Spleen (tissue), 7 donors: ENCODE measurements at regions not wholly inside any gene's neighbourhood (a gene's known extent, or its start where the extent isn't known, plus 50 kb on each side); places are given as distances from the start of the nearest gene placed in this dataset.
"Not testable (repeated sequence)": the region's sequence is repeated elsewhere in the genome, so short reads cannot be mapped to it uniquely, and the experiment has no call there.

Source experiments
- POLR2AphosphoS5 ChIP-seq, 3 donors: sonication (generic); formaldehyde crosslinking; IDR thresholded peaks; one replicate each; pipeline ENCODE4 v1.5.1; 2017; ENCODE audit warnings: antibody characterized with exemption in 3 of 3
- TF ChIP-seq, protein P1 (sequence below), 11 experiments: fragments of 200-600 bp in 7 of 11; fragments of 450-650 bp in 4 of 11; sonication (generic) in 4 of 11; IDR thresholded peaks in 8 of 11; conservative IDR thresholded peaks in 3 of 11; 1 replicate in 7 of 11; 2 replicates in 4 of 11; pipeline versions ENCODE4 v1.4.0 to v1.8.0; 2016 to 2021; ENCODE audit warnings: antibody characterized with exemption in 11 of 11, inconsistent platforms in 4 of 11, mild to moderate bottlenecking in 1 of 11
- donor health status: DM: no; HTN: no; CAD: no; lungs with moderate emphysema.
- donor health status: DM: no; HTN: no; CAD: no.
- donor health status: DM: no; HTN: no; CAD: no.

DNA sequence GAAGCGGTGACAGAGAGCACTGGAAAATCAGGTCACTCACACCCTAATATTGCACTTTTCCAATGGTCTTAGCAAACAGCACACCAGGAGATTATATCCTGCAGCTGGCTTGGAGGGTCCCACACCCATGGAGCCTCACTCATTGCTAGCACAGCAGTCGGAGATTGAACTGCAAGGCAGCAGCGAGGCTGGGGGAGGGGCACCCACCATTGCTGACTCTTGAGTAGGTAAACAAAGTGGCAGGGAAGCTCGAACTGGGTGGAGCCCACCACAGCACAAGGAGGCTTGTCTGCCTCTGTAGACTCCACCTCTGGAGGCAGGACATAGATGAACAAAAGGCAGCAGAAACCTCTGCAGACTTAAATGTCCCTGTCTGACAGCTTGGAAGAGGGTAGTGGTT lies 1579.7 kb downstream of the REEP3 start:
- TF ChIP-seq, protein P1, sequence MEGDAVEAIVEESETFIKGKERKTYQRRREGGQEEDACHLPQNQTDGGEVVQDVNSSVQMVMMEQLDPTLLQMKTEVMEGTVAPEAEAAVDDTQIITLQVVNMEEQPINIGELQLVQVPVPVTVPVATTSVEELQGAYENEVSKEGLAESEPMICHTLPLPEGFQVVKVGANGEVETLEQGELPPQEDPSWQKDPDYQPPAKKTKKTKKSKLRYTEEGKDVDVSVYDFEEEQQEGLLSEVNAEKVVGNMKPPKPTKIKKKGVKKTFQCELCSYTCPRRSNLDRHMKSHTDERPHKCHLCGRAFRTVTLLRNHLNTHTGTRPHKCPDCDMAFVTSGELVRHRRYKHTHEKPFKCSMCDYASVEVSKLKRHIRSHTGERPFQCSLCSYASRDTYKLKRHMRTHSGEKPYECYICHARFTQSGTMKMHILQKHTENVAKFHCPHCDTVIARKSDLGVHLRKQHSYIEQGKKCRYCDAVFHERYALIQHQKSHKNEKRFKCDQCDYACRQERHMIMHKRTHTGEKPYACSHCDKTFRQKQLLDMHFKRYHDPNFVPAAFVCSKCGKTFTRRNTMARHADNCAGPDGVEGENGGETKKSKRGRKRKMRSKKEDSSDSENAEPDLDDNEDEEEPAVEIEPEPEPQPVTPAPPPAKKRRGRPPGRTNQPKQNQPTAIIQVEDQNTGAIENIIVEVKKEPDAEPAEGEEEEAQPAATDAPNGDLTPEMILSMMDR (IDR thresholded peaks at IDR 0.05 in 8 of 11, conservative IDR thresholded peaks at IDR 0.05 in 3 of 11), result not testable (repeated sequence)
- not testable (repeated sequence) for TF ChIP-seq POLR2AphosphoS5 (IDR thresholded peaks at IDR 0.05)
